ENCODE measurements at regions not wholly inside any gene's neighbourhood (a gene's known extent, or its start where the extent isn't known, plus 50 kb on each side); places are given as distances from the start of the nearest gene placed in this dataset.

DNA sequence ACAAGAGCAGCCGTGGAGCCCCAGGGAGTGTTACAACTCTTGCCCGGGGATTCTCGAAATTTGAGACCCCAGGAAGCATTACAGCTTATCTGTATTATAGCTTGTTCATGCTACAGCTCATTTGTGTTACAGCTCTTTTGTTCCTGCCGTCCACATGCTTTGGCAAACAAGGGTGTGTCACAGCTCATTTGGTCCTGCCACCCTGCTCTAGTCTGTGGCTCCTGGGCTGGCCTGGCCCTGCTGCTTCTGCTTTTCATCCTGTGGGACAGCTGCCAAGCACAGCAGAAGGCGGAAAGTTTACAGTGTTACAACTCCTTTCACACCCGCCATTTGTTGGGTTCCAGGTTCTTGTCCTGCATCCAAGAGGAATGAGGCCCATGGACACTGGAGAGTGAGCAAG lies 685.0 kb downstream of the SLCO4C1 start:
- no peaks in the 10 kb centered on the region for H3K9me3 ChIP-seq (ENCODE audit: low read depth)
- no peak for DNase-seq (ENCODE audit: low read depth in 1 of 2, low spot score in 1 of 2)
- no peak overlapping the region for H3K27ac ChIP-seq
- H3K36me3 ChIP-seq, result no peaks in the 10 kb centered on the region
- no peaks in the 10 kb centered on the region for H3K27me3 ChIP-seq
- no peaks in the 10 kb centered on the region for H3K4me1 ChIP-seq (ENCODE audit: low read depth)
- H3K4me3 ChIP-seq, result no peak overlapping the region
- TF ChIP-seq, protein P1, sequence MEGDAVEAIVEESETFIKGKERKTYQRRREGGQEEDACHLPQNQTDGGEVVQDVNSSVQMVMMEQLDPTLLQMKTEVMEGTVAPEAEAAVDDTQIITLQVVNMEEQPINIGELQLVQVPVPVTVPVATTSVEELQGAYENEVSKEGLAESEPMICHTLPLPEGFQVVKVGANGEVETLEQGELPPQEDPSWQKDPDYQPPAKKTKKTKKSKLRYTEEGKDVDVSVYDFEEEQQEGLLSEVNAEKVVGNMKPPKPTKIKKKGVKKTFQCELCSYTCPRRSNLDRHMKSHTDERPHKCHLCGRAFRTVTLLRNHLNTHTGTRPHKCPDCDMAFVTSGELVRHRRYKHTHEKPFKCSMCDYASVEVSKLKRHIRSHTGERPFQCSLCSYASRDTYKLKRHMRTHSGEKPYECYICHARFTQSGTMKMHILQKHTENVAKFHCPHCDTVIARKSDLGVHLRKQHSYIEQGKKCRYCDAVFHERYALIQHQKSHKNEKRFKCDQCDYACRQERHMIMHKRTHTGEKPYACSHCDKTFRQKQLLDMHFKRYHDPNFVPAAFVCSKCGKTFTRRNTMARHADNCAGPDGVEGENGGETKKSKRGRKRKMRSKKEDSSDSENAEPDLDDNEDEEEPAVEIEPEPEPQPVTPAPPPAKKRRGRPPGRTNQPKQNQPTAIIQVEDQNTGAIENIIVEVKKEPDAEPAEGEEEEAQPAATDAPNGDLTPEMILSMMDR (IDR thresholded peaks at IDR 0.05; ENCODE audit: low read depth, low read length), result no peak

DNA sequence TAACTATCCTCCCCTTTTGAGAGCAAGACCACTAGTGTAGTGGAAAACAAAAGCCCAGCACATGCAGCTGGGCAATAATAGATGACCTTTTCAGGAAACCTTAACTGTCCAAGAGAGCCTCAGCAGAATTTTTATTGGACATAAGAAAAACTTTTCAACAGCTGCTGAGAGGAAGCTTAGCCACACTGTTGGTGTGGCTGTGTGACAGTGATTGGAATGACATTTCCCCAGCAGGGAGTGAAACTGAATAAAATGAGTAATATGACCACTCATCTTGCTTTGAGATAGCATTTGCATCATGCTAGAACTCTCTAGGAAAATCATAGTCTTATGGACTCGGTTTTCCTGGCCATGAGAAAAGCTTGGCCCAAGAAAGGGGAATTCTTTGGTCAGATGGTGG lies 687.8 kb downstream of the SLCO4C1 start:
- H3K9me3 ChIP-seq (ENCODE audit: low read depth), result no peaks in the 10 kb centered on the region
- no peaks in the 10 kb centered on the region for H3K36me3 ChIP-seq
- H3K4me3 ChIP-seq, result no peak overlapping the region
- no peaks in the 10 kb centered on the region for H3K4me1 ChIP-seq (ENCODE audit: low read depth)
- no peaks in the 10 kb centered on the region for H3K27me3 ChIP-seq
- TF ChIP-seq, protein P1 (IDR thresholded peaks at IDR 0.05; ENCODE audit: low read depth, low read length), result no peak
- H3K27ac ChIP-seq, result no peak overlapping the region
- DNase-seq (ENCODE audit: low read depth in 1 of 2, low spot score in 1 of 2), result no peak

DNA sequence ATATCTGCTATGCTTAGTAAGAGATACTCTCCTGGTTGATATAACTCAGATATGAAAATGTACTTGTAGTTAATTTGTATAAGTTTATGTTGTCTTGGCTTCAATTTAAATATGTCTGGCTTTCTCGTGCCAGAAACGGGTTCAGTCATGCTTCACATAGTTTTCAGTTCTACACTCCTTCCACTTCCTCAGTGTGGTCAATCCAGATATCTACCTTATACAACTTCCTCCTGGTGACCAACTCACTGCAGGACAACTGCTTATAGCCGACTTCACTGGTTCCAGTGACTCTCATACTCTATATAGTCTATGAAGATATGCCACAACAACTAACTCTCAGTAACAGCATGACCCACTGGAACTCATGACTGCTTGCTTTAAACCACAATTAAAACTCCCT lies 690.4 kb downstream of the SLCO4C1 start:
- Histone ChIP-seq H3K36me3 (no peaks in the 10 kb centered on the region), H3K4me3 (no peak overlapping the region), H3K27me3 (no peaks in the 10 kb centered on the region), H3K9me3 (ENCODE audit: low read depth) (no peaks in the 10 kb centered on the region), H3K27ac (no peak overlapping the region), H3K4me1 (ENCODE audit: low read depth) (no peaks in the 10 kb centered on the region)
- no peak for DNase-seq (ENCODE audit: low read depth in 1 of 2, low spot score in 1 of 2)
- TF ChIP-seq, protein P1 (IDR thresholded peaks at IDR 0.05; ENCODE audit: low read depth, low read length), result no peak

DNA sequence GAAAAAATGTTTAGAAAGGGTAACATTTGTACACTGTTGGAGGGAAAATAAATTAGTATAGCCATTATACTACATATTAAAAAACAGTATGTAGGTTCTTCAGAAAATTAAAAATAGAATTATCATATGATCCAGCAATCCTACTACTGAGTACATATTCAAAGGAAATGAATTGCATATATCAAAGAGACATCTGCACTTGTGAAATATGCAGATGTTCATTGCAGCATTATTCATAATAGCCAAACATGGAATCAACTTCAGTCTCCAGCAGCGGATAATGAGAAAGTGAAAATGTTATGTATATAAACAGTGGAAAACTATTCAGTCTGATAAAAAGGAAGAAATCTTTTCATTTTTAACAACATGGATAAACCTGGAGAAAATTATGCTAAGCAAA lies 695.5 kb downstream of the SLCO4C1 start:
- no peak overlapping the region for H3K4me3 ChIP-seq
- DNase-seq (ENCODE audit: low read depth in 1 of 2, low spot score in 1 of 2), result no peak
- TF ChIP-seq, protein P1 (IDR thresholded peaks at IDR 0.05; ENCODE audit: low read depth, low read length), result no peak
- H3K27me3 ChIP-seq, result no peaks in the 10 kb centered on the region
- H3K36me3 ChIP-seq, result no peaks in the 10 kb centered on the region
- no peak overlapping the region for H3K27ac ChIP-seq
- H3K4me1 ChIP-seq (ENCODE audit: low read depth), result no peaks in the 10 kb centered on the region
- H3K9me3 ChIP-seq (ENCODE audit: low read depth), result no peaks in the 10 kb centered on the region

DNA sequence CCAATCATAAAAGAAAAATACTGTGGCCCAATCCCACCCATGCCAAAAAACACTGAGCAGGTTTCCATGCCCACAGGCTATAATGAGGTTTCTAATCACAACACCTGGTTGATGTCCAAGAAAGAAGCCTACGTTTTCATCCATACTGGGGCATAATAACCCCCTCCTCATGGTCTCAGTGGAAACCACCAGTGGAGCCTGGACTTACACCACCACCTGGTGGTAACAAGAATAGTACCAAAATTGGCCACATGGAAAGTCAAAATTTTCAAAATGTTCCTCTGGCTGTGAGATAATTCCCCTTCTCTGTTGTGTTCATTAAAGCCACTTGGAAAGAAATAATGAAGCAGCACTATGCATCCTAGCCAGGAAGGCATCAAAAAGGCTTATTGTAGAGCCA lies 687.3 kb upstream of the ST8SIA4 start:
- no peak overlapping the region for H3K4me3 ChIP-seq
- no peaks in the 10 kb centered on the region for H3K9me3 ChIP-seq (ENCODE audit: low read depth)
- no peak overlapping the region for H3K27ac ChIP-seq
- no peaks in the 10 kb centered on the region for H3K36me3 ChIP-seq
- DNase-seq (ENCODE audit: low read depth in 1 of 2, low spot score in 1 of 2), result no peak
- TF ChIP-seq, protein P1 (IDR thresholded peaks at IDR 0.05; ENCODE audit: low read depth, low read length), result no peak
- H3K4me1 ChIP-seq (ENCODE audit: low read depth), result no peaks in the 10 kb centered on the region
- no peaks in the 10 kb centered on the region for H3K27me3 ChIP-seq

DNA sequence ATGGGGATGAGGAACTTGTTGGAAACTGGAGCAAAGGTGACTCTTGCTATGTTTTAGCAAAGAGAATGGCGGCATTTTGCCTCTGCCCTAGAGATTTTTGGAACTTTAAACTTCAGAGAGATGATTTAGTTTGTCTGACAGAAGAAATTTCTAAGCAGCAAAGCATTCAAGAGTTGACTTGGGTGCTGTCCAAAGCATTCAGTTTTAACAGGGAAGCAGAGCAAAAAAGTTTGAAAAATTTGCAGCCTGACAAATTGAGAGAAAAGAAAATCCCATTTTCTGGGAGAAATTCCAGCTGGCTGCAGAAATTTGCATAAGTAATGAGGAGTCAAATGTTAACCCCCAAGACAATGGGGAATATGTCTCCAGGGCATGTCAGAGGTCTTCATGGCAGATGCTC lies 682.3 kb upstream of the ST8SIA4 start:
- Histone ChIP-seq H3K27me3 (no peaks in the 10 kb centered on the region), H3K4me3 (no peak overlapping the region), H3K4me1 (ENCODE audit: low read depth) (no peaks in the 10 kb centered on the region), H3K36me3 (no peaks in the 10 kb centered on the region), H3K27ac (no peak overlapping the region), H3K9me3 (ENCODE audit: low read depth) (no peaks in the 10 kb centered on the region)
- DNase-seq (ENCODE audit: low read depth in 1 of 2, low spot score in 1 of 2), result no peak
- TF ChIP-seq, protein P1 (IDR thresholded peaks at IDR 0.05; ENCODE audit: low read depth, low read length), result no peak

Measured in cardiac muscle cell (in vitro differentiated cells and primary cell).